GM20431 (cell line): ENCODE measurements at regions not wholly inside any gene's neighbourhood (a gene's known extent, or its start where the extent isn't known, plus 50 kb on each side); places are given as distances from the start of the nearest gene placed in this dataset.
"Not testable (repeated sequence)": the region's sequence is repeated elsewhere in the genome, so short reads cannot be mapped to it uniquely, and the experiment has no call there.

Experiments used
- in situ Hi-C: fragments of 300-500 bp; cut with MseI, MboI; formaldehyde crosslinking; loops from one replicate; pipeline ENCODE4 v1.15.0; 2020; ENCODE audit warnings: low sequenced_read_pairs; ENCODE audit not compliant: unreplicated experiment

- in situ Hi-C loops: no loop called here
These were observed 67.4 kb downstream of the ARRDC3 start for GRCh38 chr5:91315701-91316100.

DNA sequence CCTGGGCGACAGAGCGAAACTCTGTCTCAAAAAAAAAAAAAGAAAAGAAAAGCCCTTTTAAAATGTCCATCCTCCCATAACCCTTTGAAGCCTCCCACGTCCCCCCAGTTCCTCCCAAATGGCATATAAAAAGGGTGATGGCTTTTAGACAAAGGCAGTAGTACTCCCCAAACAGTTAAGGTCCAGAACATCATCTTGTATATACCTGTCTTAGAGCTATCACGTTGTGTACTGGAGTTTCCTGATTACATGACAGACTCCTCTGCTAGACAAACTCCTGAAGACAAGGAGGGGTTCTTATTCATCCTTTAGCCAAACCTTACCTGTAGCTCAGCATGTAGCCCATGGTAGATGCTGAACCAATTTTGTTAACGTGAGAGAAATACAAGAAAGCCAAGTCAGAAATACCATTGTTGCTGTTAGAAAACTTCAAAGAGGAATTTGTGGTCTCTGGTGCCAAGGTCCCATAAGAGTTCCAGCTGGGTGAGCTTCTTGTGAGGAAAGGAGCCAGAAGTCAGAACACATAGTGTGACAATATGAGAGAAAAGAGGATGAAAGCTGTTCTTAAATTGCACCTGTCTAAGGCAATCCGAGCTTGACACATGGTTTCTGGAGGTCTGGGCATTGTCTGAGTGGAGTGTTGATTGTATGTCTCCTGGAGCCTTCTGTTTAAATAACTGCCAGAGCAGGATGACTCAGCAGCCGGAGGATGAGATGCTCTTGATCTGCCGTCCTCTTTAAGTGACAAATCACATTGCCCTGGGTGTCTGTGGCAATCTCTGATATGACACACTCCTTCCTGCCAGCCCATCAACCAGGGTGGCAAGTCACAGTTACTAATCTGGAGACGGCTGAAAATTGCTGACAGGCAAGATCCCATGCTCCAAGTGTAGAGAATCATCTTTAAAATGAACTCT is 69.1 kb downstream of the ARRDC3 start:
- in situ Hi-C loops: no loop called here

DNA sequence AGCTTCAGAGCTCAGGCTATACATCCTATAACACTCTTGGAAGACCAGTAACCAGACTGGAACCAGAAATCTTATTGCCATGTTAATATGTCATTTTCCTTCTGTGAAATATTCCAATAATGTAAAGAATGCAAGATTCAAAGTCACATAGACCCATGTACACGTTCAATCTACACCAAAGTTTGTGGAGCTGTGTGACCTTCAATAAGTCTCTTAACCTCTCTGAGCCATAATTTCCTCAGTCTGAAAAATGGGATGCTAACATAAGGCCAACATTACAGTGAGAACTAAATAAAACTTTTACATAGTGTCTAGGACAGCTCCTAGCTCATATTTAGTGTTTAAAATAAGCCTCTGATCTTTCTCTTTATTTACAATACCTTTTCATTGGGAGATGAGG is 70.4 kb downstream of the ARRDC3 start:
- in situ Hi-C loops: no loop called here

DNA sequence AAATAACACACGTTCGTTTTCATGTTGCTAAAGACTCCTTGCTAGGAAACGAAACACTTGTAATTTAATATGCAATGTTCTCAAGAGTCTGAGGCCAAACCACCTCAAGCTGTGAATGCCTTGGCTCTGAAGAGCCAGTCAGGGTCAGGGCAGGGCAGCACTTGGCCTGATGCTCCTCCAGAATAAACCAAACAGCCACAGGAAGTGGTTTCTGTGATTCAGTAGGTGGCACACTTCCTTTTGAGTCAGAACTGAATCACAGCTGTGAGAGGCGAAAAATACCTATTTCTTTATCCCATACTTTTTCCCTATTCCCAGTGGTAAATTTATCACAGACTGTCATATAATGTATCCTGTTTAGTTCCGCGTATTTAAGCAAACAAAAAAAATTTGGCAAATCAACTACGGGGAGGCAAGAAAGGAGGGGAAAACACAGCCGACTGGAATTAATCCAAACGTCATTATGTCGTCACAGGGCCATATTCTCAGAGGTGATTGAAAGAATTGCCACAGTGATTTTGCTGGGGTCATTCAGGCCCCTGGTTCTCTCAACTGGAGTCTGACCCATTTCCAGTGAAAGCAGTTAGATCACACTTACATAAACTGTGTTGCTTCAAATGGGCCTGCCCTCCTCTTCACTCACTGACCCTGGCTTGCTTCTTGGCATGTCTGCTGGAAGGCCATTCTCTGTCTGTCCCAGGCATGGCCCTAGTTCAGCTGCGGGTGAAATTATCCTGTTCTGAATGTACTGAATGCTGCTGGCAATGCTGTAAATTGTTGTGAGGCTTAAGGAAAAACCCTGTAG is 71.2 kb downstream of the ARRDC3 start:
- in situ Hi-C loops: no loop called here

DNA sequence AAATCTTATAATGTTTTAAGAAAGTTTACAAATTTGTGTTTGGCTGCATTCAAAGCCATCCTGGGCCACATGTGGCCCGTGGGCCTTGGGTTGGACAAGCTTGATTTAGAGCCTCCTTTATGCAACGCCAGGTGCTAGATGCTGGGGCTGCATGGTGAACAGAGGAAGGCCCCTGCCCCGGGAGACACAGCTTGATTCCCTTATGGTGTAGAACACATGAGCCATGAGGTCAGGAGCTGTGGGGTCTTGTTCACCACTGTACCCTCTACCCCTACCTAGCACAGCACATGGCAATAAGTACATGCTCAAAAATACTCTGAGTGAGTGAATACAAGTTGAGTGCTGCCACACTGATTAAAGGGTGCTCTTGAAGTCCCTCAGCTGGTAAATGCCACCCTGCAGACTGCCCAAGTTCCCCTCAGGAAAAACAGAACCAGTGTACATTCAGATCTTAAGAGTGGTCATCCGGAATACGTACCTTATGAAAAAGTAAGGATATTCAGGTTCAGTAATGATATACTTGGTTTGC is 71.9 kb downstream of the ARRDC3 start:
- in situ Hi-C loops: no loop called here

- in situ Hi-C loops: not testable (repeated sequence)
These were observed 75.0 kb downstream of the ARRDC3 start for GRCh38 chr5:91308157-91308556.

DNA sequence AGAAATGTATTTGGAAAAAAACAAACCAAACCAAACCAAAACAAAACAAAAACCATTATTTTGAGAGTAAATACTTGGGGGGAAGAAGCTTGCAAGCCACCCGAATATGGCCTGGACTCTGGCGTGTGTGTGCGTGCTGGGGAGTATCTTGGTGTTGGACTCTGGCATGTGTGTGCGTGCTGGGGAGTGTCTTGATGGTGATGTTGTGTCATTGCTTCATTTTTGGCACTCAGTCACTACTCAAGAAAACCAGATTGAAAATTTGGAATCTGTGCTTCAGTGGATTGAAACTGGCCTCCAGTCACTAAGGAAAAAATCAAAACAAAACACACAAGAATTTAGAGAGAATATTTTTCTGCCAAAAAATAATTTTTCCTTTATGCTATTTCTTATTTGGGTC is 76.1 kb downstream of the ARRDC3 start:
- in situ Hi-C loops: no loop called here

GRCh38 chr5:91306497-91306896 is 76.6 kb downstream of the ARRDC3 start:
- in situ Hi-C loops: no loop called here

GRCh38 chr5:91305640-91306039 is 77.5 kb downstream of the ARRDC3 start:
- in situ Hi-C loops: no loop called here

DNA sequence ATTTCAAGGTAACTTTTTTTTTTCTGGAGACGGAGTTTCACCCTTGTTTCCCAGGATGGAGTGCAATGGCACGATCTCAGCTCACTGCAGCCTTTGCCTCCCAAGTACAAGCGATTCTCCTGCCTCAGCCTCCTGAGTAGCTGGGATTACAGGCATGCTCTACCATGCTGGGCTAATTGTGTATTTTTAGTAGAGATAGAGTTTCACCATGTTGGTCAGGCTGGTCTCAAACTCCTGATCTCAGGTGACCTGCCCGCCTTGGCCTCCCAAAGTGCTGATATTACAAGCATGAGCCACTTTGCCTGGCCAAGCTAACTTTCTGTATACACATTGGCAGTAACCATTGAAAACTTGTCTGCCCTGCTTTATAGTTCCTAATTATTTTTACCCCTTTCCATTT is 79.1 kb downstream of the ARRDC3 start:
- in situ Hi-C loops: not testable (repeated sequence)

DNA sequence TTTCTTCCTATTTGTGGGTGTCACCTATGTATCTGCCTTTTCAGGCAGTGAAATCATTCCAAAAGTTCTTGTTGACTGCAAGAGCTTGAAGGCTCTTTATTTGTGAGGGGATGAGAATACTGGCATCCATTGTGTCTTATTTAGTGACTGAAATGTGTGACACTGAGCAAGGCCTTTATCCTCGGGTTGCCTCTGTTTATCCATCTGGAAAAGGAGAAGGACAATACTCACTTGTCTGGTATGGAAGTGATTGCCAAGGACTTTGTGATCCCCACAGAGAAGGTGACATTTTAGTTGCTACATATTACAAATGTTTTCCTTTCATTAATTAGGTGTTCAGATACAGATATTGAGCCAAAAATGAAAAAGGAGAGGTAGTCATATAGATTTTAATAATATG is 80.2 kb downstream of the ARRDC3 start:
- in situ Hi-C loops: no loop called here

- in situ Hi-C loops: no loop called here
These were observed 80.8 kb downstream of the ARRDC3 start for GRCh38 chr5:91302305-91302704.

- in situ Hi-C loops: no loop called here
These were observed 81.8 kb downstream of the ARRDC3 start for GRCh38 chr5:91301106-91301846.

DNA sequence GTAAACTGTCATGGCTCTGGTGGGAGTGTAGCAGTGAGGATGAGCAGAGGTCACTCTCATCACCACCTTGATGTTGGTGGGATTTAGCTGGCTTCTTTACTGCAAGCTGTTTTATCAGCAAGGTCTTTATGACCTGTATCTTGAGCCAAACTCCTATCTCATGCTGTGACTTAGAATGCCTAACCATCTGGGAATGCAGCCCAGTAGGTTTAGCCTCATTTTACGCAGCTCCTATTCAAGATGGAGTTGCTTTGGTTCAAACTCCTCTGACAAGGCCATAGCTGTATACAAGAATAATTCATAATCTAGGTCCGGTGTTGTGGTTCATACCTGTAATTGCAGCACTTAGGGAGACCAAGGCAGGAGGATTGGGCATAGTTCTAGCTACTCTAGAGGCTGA is 85.1 kb downstream of the ARRDC3 start:
- in situ Hi-C loops: no loop called here

- in situ Hi-C loops: no loop called here
These were observed 86.4 kb downstream of the ARRDC3 start for GRCh38 chr5:91296674-91297143.

DNA sequence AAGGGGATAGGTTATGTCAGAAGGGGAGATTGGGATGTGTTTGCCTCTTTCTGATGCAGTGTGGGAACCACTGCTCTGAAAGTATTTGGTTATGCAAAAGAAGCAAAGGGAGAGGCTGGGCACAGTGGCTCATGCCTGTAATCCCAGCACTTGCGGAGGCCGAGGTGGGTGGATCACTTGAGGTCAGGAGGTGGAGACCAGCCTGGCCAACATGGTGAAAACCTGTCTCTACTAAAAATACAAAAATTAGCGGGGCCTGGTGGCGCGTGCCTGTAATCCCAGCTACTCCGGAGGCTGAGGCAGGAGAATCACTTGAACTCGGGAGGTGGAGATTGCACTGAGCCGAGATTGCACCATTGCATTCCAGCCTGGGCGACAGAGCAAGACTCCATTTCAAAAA is 87.0 kb downstream of the ARRDC3 start:
- in situ Hi-C loops: not testable (repeated sequence)

GRCh38 chr5:91293131-91293530 is 90.0 kb downstream of the ARRDC3 start:
- in situ Hi-C loops: no loop called here

DNA sequence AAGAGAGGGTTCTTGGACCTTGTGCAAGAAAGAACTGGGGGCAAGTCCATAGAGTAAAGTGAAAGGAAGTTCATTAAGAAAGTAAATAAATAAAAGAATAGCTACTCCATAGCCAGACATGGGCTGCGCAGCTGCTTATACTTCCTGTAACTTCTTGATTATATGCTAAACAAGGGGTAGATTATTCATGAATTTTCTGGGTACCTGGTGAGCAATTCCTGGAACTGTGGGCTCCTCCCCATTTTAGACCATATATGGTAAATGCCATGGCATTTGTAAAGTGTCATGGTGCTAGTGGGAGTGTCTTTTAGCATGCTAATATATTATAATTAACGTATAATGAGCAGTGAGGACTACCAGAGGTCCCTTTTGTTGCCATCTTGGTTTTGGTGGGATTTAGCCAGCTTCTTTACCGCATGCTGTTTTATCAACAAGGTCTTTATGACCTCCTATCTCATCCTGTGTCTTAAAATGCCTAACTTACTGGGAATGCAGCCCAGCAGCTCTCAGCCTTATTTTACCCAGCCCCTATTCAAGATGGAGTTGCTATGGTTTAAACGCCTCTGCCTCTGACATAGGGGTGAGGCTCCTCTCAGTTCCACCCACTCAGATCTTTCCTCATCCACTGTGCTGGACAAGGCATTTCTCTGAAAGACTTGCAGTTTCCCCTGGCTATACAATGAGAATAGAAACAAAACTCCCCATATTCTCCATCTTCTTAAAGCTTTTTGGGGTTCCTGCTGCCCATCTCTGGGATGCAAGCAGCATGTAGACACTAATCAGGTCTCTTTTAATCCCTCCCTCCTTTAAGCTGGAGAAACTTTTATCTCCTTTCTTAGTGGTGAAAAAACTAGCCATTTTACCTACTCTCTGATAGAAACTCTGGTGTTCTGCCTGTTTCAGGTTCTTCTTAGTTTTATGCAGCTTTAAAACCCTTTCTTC is 91.2 kb downstream of the ARRDC3 start:
- in situ Hi-C loops: no loop called here
